Mesendoderm (in vitro differentiated cells): ENCODE measurements at regions not wholly inside any gene's neighbourhood (a gene's known extent, or its start where the extent isn't known, plus 50 kb on each side); places are given as distances from the start of the nearest gene placed in this dataset.

Experiments used
- DNase-seq: peaks from one replicate; pipeline ENCODE4 v3.0.0; 2013
- H2AK5ac ChIP-seq: 2 replicates; pipeline ENCODE4 v1.6.1; 2013; ENCODE audit warnings: low read length, inconsistent platforms
- H2BK120ac ChIP-seq: 2 replicates; pipeline ENCODE4 v1.6.1; 2013; ENCODE audit warnings: low read depth, mild to moderate bottlenecking, low read length, moderate library complexity, mixed read lengths
- H2BK15ac ChIP-seq: replicated peaks from 2 replicates; pipeline ENCODE4 v1.6.1; 2013; ENCODE audit warnings: low read depth, mild to moderate bottlenecking, moderate library complexity
- H2BK5ac ChIP-seq: 2 replicates; pipeline ENCODE4 v1.6.1; 2013; ENCODE audit warnings: low read length, inconsistent platforms
- H3K18ac ChIP-seq: 2 replicates; pipeline ENCODE4 v1.6.1; 2013; ENCODE audit warnings: mild to moderate bottlenecking, low read length, mixed read lengths
- H3K23ac ChIP-seq: one replicate; pipeline ENCODE4 v1.6.1; 2013; ENCODE audit warnings: low read length
- H3K27ac ChIP-seq: 2 replicates; pipeline ENCODE4 v1.5.1; 2013; ENCODE audit warnings: low read depth, mild to moderate bottlenecking, inconsistent platforms, low read length, moderate library complexity
- H3K27me3 ChIP-seq: 2 replicates; pipeline ENCODE4 v1.6.1; 2013; ENCODE audit warnings: low read length, control low read depth, mild to moderate bottlenecking, inconsistent platforms; ENCODE audit not compliant: insufficient read depth, poor library complexity
- H3K36me3 ChIP-seq: 2 replicates; pipeline ENCODE4 v1.6.1; 2013; ENCODE audit warnings: low read length, inconsistent platforms; ENCODE audit not compliant: control insufficient read depth, insufficient read depth
- H3K4ac ChIP-seq: one replicate; pipeline ENCODE4 v1.6.1; 2013; ENCODE audit warnings: low read depth, mild to moderate bottlenecking, low read length, moderate library complexity
- H3K4me1 ChIP-seq: 2 replicates; pipeline ENCODE4 v1.6.1; 2013; ENCODE audit warnings: low read depth, low read length, inconsistent platforms; ENCODE audit not compliant: control insufficient read depth
- H3K4me2 ChIP-seq: 2 replicates; pipeline ENCODE4 v1.6.1; 2013; ENCODE audit warnings: low read length
- H3K4me3 ChIP-seq: 2 replicates; pipeline ENCODE4 v1.5.1; 2013; ENCODE audit warnings: mild to moderate bottlenecking, low read length
- H3K56ac ChIP-seq: one replicate; pipeline ENCODE4 v1.6.1; 2013; ENCODE audit warnings: low read length
- H3K79me1 ChIP-seq: 2 replicates; pipeline ENCODE4 v1.6.1; 2013; ENCODE audit warnings: low read length, inconsistent platforms
- H3K79me2 ChIP-seq: 2 replicates; pipeline ENCODE4 v1.6.1; 2013; ENCODE audit warnings: mild to moderate bottlenecking, low read length; ENCODE audit not compliant: control insufficient read depth, insufficient read depth
- H3K9ac ChIP-seq: 2 replicates; pipeline ENCODE4 v1.6.1; 2013; ENCODE audit warnings: low read length, inconsistent platforms
- H4K5ac ChIP-seq: one replicate; pipeline ENCODE4 v1.6.1; 2013; ENCODE audit warnings: low read length
- H4K8ac ChIP-seq: one replicate; pipeline ENCODE4 v1.6.1; 2013; ENCODE audit warnings: low read depth, mild to moderate bottlenecking, control low read depth, low read length, moderate library complexity
- WGBS: extraction: QIAGEN DNeasy Blood & Tissue Kit; methylation state at CpG from one replicate; pipeline ENCODE4 v1.1.7; 2013; ENCODE audit warnings: low lambda C conversion rate, missing lambda C conversion rate; ENCODE audit not compliant: insufficient coverage; ENCODE audit errors: extremely low coverage; 5-methylcytosine and 5-hydroxymethylcytosine counted together

DNA sequence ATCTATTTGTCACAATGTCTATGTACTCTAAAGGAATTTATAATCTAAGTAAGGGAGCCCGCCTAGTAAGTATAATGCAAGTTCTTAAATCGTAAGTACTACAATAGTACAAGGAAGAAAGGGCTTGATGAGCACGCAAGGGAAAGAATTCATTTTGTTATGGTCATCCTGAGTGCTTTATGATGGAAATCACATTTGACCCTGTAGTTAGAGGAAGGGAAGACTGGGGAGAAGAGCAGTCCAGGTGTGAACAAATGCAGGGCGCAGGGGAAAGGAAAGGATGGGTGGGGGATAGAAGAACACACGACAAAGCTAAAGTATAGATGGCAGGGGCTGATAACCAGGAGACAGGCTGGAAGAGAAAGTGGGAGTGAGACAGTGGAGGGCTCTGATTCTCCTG, 88.2 kb upstream of the ARMC3 start:
- Histone ChIP-seq H4K8ac (no peak overlapping the region), H4K5ac (no peak overlapping the region), H3K4me2 (no peak overlapping the region), H3K27ac (no peak overlapping the region), H3K4me3 (no peak overlapping the region), H3K18ac (no peak overlapping the region), H2BK15ac (no peak overlapping the region), H2AK5ac (no peak overlapping the region), H3K27me3 (no peaks in the 10 kb centered on the region), H3K4ac (no peak overlapping the region), H3K23ac (no peak overlapping the region), H3K56ac (no peak overlapping the region), H2BK120ac (no peak overlapping the region), H3K79me1 (no peaks in the 10 kb centered on the region), H3K36me3 (no peaks in the 10 kb centered on the region), H3K9ac (no peak overlapping the region), H2BK5ac (no peak overlapping the region), H3K79me2 (no peaks in the 10 kb centered on the region), H3K4me1 (no peaks in the 10 kb centered on the region)
- no peak for DNase-seq
- WGBS = no CpG with 5 or more reads among the region's 5 CpGs

DNA sequence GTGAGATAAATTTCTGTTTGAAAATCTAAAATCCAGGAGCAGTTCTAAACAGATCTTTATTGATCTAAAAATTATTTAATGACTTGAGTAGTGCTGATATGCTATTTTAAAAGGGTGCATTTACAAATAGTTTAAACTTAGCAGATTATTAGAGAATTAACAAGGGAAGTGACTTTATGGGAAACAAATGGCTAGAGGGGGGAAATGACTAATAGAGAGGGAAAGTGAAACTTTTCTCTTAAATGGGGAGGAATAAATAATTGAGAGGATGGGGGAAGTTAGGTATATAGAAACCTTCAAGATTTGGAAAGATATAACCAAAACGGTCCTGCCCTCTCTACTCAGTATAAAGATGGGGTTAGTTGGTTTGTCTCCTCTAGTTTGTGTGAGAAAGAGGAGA, 90.1 kb upstream of the ARMC3 start:
- H2BK120ac ChIP-seq = no peak overlapping the region
- no peak overlapping the region for H2BK5ac ChIP-seq
- no peak overlapping the region for H3K23ac ChIP-seq
- no peak overlapping the region for H2BK15ac ChIP-seq
- no peaks in the 10 kb centered on the region for H3K79me2 ChIP-seq
- no CpG with 5 or more reads among the region's 1 CpG for WGBS
- no peak overlapping the region for H2AK5ac ChIP-seq
- H3K27me3 ChIP-seq = no peaks in the 10 kb centered on the region
- H3K18ac ChIP-seq = no peak overlapping the region
- no peak overlapping the region for H3K56ac ChIP-seq
- no peak overlapping the region for H3K4me3 ChIP-seq
- H3K4me2 ChIP-seq = no peak overlapping the region
- H3K27ac ChIP-seq = no peak overlapping the region
- no peak overlapping the region for H4K8ac ChIP-seq
- DNase-seq = no peak
- no peak overlapping the region for H4K5ac ChIP-seq
- H3K9ac ChIP-seq = no peak overlapping the region
- H3K4ac ChIP-seq = no peak overlapping the region
- no peaks in the 10 kb centered on the region for H3K4me1 ChIP-seq
- no peaks in the 10 kb centered on the region for H3K79me1 ChIP-seq
- H3K36me3 ChIP-seq = no peaks in the 10 kb centered on the region

GRCh38 chr10:22837351-22837750, 90.5 kb upstream of the ARMC3 start:
- H3K4me2 ChIP-seq = no peak overlapping the region
- no peak overlapping the region for H4K5ac ChIP-seq
- H3K79me1 ChIP-seq = no peaks in the 10 kb centered on the region
- H3K27ac ChIP-seq = no peak overlapping the region
- no CpG with 5 or more reads among the region's 7 CpGs for WGBS
- no peak overlapping the region for H2BK120ac ChIP-seq
- no peak overlapping the region for H3K9ac ChIP-seq
- no peak overlapping the region for H3K4ac ChIP-seq
- peak overlapping the region; percentile 60 for H3K18ac ChIP-seq
- H3K56ac ChIP-seq = no peak overlapping the region
- no peak overlapping the region for H4K8ac ChIP-seq
- H3K27me3 ChIP-seq = no peaks in the 10 kb centered on the region
- no peak overlapping the region for H2AK5ac ChIP-seq
- no peaks in the 10 kb centered on the region for H3K36me3 ChIP-seq
- H3K4me1 ChIP-seq = no peaks in the 10 kb centered on the region
- no peak for DNase-seq
- no peak overlapping the region for H2BK15ac ChIP-seq
- H3K4me3 ChIP-seq = no peak overlapping the region
- no peaks in the 10 kb centered on the region for H3K79me2 ChIP-seq
- H3K23ac ChIP-seq = no peak overlapping the region
- H2BK5ac ChIP-seq = no peak overlapping the region

DNA sequence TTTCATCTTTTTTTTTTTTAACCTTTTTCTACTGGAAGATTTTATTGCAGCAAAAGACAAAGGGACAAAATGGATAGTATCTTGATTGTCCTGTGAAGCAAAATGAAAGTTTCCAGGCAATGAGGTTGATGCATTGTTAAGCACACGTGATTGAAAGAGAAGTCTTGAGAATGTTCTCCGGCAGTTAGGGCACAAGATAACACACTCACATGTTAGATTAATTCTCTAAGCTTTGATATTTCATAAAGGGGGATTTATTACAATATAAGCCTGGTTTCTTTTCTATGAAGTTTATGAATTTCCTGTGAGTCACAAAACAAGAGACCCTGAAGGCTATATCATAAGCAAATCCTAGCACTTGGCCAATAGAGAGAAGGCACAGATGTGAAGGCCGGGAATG, 93.4 kb upstream of the ARMC3 start:
- H2BK120ac ChIP-seq = no peak overlapping the region
- H3K36me3 ChIP-seq = no peaks in the 10 kb centered on the region
- no peaks in the 10 kb centered on the region for H3K4me1 ChIP-seq
- H3K23ac ChIP-seq = no peak overlapping the region
- H3K9ac ChIP-seq = no peak overlapping the region
- H2BK5ac ChIP-seq = no peak overlapping the region
- H4K5ac ChIP-seq = no peak overlapping the region
- no peaks in the 10 kb centered on the region for H3K27me3 ChIP-seq
- no peak overlapping the region for H3K4me3 ChIP-seq
- no peak overlapping the region for H2AK5ac ChIP-seq
- H3K56ac ChIP-seq = no peak overlapping the region
- no peak for DNase-seq
- H3K79me1 ChIP-seq = no peaks in the 10 kb centered on the region
- no peak overlapping the region for H2BK15ac ChIP-seq
- H4K8ac ChIP-seq = no peak overlapping the region
- no CpG with 5 or more reads among the region's 3 CpGs for WGBS
- no peak overlapping the region for H3K4ac ChIP-seq
- no peak overlapping the region for H3K4me2 ChIP-seq
- H3K18ac ChIP-seq = no peak overlapping the region
- H3K79me2 ChIP-seq = no peaks in the 10 kb centered on the region
- no peak overlapping the region for H3K27ac ChIP-seq

GRCh38 chr10:22833781-22834180, 94.1 kb upstream of the ARMC3 start:
- H3K23ac ChIP-seq = no peak overlapping the region
- H3K27me3 ChIP-seq = no peaks in the 10 kb centered on the region
- no peak overlapping the region for H3K18ac ChIP-seq
- no peak overlapping the region for H3K27ac ChIP-seq
- no peak overlapping the region for H3K4me2 ChIP-seq
- no peaks in the 10 kb centered on the region for H3K79me1 ChIP-seq
- no peaks in the 10 kb centered on the region for H3K4me1 ChIP-seq
- no peak overlapping the region for H3K4ac ChIP-seq
- no peak overlapping the region for H3K9ac ChIP-seq
- no peak overlapping the region for H3K56ac ChIP-seq
- H2AK5ac ChIP-seq = no peak overlapping the region
- H2BK5ac ChIP-seq = no peak overlapping the region
- no peak overlapping the region for H2BK15ac ChIP-seq
- no peak overlapping the region for H4K5ac ChIP-seq
- H3K36me3 ChIP-seq = no peaks in the 10 kb centered on the region
- H3K79me2 ChIP-seq = no peaks in the 10 kb centered on the region
- no peak overlapping the region for H2BK120ac ChIP-seq
- H3K4me3 ChIP-seq = no peak overlapping the region
- no peak for DNase-seq
- WGBS = no CpG with 5 or more reads among the region's 1 CpG
- H4K8ac ChIP-seq = no peak overlapping the region

GRCh38 chr10:22833353-22833752, 94.5 kb upstream of the ARMC3 start:
- Histone ChIP-seq H2BK120ac (no peak overlapping the region), H2BK15ac (no peak overlapping the region), H3K27me3 (no peaks in the 10 kb centered on the region), H4K8ac (no peak overlapping the region), H3K4me3 (no peak overlapping the region), H3K4me2 (no peak overlapping the region), H3K9ac (no peak overlapping the region), H3K4ac (no peak overlapping the region), H3K4me1 (no peaks in the 10 kb centered on the region), H3K27ac (no peak overlapping the region), H3K56ac (no peak overlapping the region), H2AK5ac (no peak overlapping the region), H2BK5ac (no peak overlapping the region), H3K18ac (no peak overlapping the region), H3K23ac (no peak overlapping the region), H4K5ac (no peak overlapping the region), H3K79me1 (no peaks in the 10 kb centered on the region), H3K79me2 (no peaks in the 10 kb centered on the region), H3K36me3 (no peaks in the 10 kb centered on the region)
- no CpG with 5 or more reads among the region's 5 CpGs for WGBS
- no peak for DNase-seq
